GM12891 (cell line): ENCODE measurements at regions not wholly inside any gene's neighbourhood (a gene's known extent, or its start where the extent isn't known, plus 50 kb on each side); places are given as distances from the start of the nearest gene placed in this dataset.

ENCODE experiments used
- PAX5 ChIP-seq: IDR thresholded peaks from 2 replicates; pipeline ENCODE4 v1.6.1; 2011; ENCODE audit warnings: low read length, moderate library complexity, mild to moderate bottlenecking; ENCODE audit not compliant: insufficient read depth, severe bottlenecking
- POLR2A ChIP-seq: IDR thresholded peaks from 2 replicates; pipeline ENCODE4 v1.6.1; 2011; ENCODE audit warnings: low read depth, low read length, control low read depth
- POLR2AphosphoS5 ChIP-seq: IDR thresholded peaks from 2 replicates; pipeline ENCODE4 v1.6.1; 2011; ENCODE audit warnings: low read depth, low read length, control low read depth
- TAF1 ChIP-seq: IDR thresholded peaks from 2 replicates; pipeline ENCODE4 v1.6.1; 2011; ENCODE audit warnings: low read depth, low read length, control low read depth

- TF ChIP-seq TAF1 (no peak), POLR2A (no peak), POLR2AphosphoS5 (no peak), PAX5 (no peak)
Measured at GRCh38 chr4:75376543-75376942, 137.7 kb downstream of the RCHY1 start.
